Lower lobe of right lung (tissue), 2 donors: ENCODE measurements at regions not wholly inside any gene's neighbourhood (a gene's known extent, or its start where the extent isn't known, plus 50 kb on each side); places are given as distances from the start of the nearest gene placed in this dataset.
"Not testable (repeated sequence)": the region's sequence is repeated elsewhere in the genome, so short reads cannot be mapped to it uniquely, and the experiment has no call there.

Experiments used
- ATAC-seq, 2 donors: fragments of 200-7000 bp; cut with Tn5 transposase; one replicate each; pipeline ENCODE4 v1.9.1; 2020 to 2022; ENCODE audit warnings: mild to moderate bottlenecking in 2 of 2, moderate library complexity in 2 of 2
- DNase-seq: peaks from one replicate; pipeline ENCODE4 v3.0.0-alpha.2; 2020
- H3K27ac ChIP-seq: fragments of 200-600 bp; one replicate; pipeline ENCODE4 v1.8.0; 2022
- H3K27me3 ChIP-seq: fragments of 200-600 bp; one replicate; pipeline ENCODE4 v1.8.0; 2022; ENCODE audit warnings: low read depth
- H3K36me3 ChIP-seq: fragments of 200-600 bp; one replicate; pipeline ENCODE4 v1.8.0; 2022; ENCODE audit warnings: mild to moderate bottlenecking
- H3K4me1 ChIP-seq: fragments of 200-600 bp; one replicate; pipeline ENCODE4 v1.8.0; 2022
- H3K4me3 ChIP-seq: fragments of 200-600 bp; one replicate; pipeline ENCODE4 v1.8.0; 2022; ENCODE audit warnings: mild to moderate bottlenecking
- H3K9me3 ChIP-seq: fragments of 200-600 bp; one replicate; pipeline ENCODE4 v1.8.0; 2022
- CTCF ChIP-seq: fragments of 200-600 bp; IDR thresholded peaks from one replicate; pipeline ENCODE4 v1.8.0; 2022; ENCODE audit warnings: antibody characterized with exemption, mild to moderate bottlenecking
- intact Hi-C: fragments of 100-400 bp; cut with DNase I; formaldehyde crosslinking; loops from one replicate; pipeline ENCODE4 v1.11.0; 2022
- donor health status: DM: no; HTN: yes; CAD: no; lungs with severe emphysema.

GRCh38 chr2:2466534-2466933, 135.5 kb upstream of the MYT1L start:
- TF ChIP-seq CTCF, result no peak
- no peaks in the 10 kb centered on the region for H3K4me1 ChIP-seq
- H3K36me3 ChIP-seq, result no peaks in the 10 kb centered on the region
- H3K27me3 ChIP-seq, result no peaks in the 10 kb centered on the region
- ATAC-seq (peak in 1 of 2 donors; percentile 26), DNase-seq (no peak)
- no peaks in the 10 kb centered on the region for H3K9me3 ChIP-seq
- H3K4me3 ChIP-seq, result no peak overlapping the region
- intact Hi-C loops, result no loop called here
- no peak overlapping the region for H3K27ac ChIP-seq

- H3K4me3 ChIP-seq, result no peak overlapping the region
- H3K4me1 ChIP-seq, result no peaks in the 10 kb centered on the region
- ATAC-seq, result no peak
- no peaks in the 10 kb centered on the region for H3K27me3 ChIP-seq
- no peak for DNase-seq
- H3K9me3 ChIP-seq, result no peaks in the 10 kb centered on the region
- intact Hi-C loops, result no loop called here
- no peak overlapping the region for H3K27ac ChIP-seq
- TF ChIP-seq CTCF, result no peak
- no peaks in the 10 kb centered on the region for H3K36me3 ChIP-seq
These were observed 133.6 kb upstream of the MYT1L start for GRCh38 chr2:2464643-2465042.

- no peak for DNase-seq
- Histone ChIP-seq H3K27me3 (no peaks in the 10 kb centered on the region), H3K4me3 (no peak overlapping the region), H3K4me1 (no peaks in the 10 kb centered on the region), H3K27ac (no peak overlapping the region), H3K9me3 (no peaks in the 10 kb centered on the region), H3K36me3 (no peaks in the 10 kb centered on the region)
- intact Hi-C loops, result no loop called here
- no peak for ATAC-seq
- no peak for TF ChIP-seq CTCF
These were observed 133.0 kb upstream of the MYT1L start for GRCh38 chr2:2464094-2464493.

GRCh38 chr2:2456721-2457120, 125.6 kb upstream of the MYT1L start:
- Histone ChIP-seq H3K4me3 (no peak overlapping the region), H3K27ac (no peak overlapping the region), H3K36me3 (no peaks in the 10 kb centered on the region), H3K9me3 (no peaks in the 10 kb centered on the region), H3K27me3 (no peaks in the 10 kb centered on the region), H3K4me1 (no peaks in the 10 kb centered on the region)
- intact Hi-C loops, result no loop called here
- ATAC-seq (no peak), DNase-seq (no peak)
- no peak for TF ChIP-seq CTCF

GRCh38 chr2:2455151-2455550, 124.1 kb upstream of the MYT1L start:
- Histone ChIP-seq H3K9me3 (no peaks in the 10 kb centered on the region), H3K27me3 (no peaks in the 10 kb centered on the region), H3K36me3 (no peaks in the 10 kb centered on the region), H3K27ac (no peak overlapping the region), H3K4me3 (no peak overlapping the region), H3K4me1 (no peaks in the 10 kb centered on the region)
- intact Hi-C loops, result no loop called here
- no peak for ATAC-seq
- no peak for DNase-seq
- TF ChIP-seq CTCF, result no peak

GRCh38 chr2:2452961-2453360, 121.9 kb upstream of the MYT1L start:
- DNase-seq, result no peak

GRCh38 chr2:2451275-2451674, 120.2 kb upstream of the MYT1L start:
- ATAC-seq, H3K36me3 ChIP-seq, H3K27me3 ChIP-seq, DNase-seq, H3K27ac ChIP-seq, H3K9me3 ChIP-seq, H3K4me1 ChIP-seq, H3K4me3 ChIP-seq, intact Hi-C loops: not testable (repeated sequence)

More at GRCh38 chr2:2452961-2453360, 121.9 kb upstream of the MYT1L start:
- no peak for ATAC-seq
- Histone ChIP-seq H3K36me3 (no peaks in the 10 kb centered on the region), H3K9me3 (no peaks in the 10 kb centered on the region), H3K27me3 (no peaks in the 10 kb centered on the region), H3K27ac (no peak overlapping the region), H3K4me1 (no peaks in the 10 kb centered on the region), H3K4me3 (no peak overlapping the region)
- intact Hi-C loops, result no loop called here
- TF ChIP-seq CTCF, result no peak
